NCI-H526 treated with DMSO at 0.1 percent for 48 hours (cell line): ENCODE measurements at regions not wholly inside any gene's neighbourhood (a gene's known extent, or its start where the extent isn't known, plus 50 kb on each side); places are given as distances from the start of the nearest gene placed in this dataset.

ENCODE experiments used
- DNase-seq: peaks from one replicate; lab custom pipeline; 2025; lab: John Stamatoyannopoulos, UW

GRCh38 chr14:98015921-98016320 is 1218.7 kb downstream of the VRK1 start:
- DNase-seq, result no peak

- no peak for DNase-seq
Observed at GRCh38 chr14:98018628-98019027, 1221.4 kb downstream of the VRK1 start.

- peak; percentile 80 for DNase-seq
Observed at GRCh38 chr14:98022541-98023520, 1225.6 kb downstream of the VRK1 start.

GRCh38 chr14:98028162-98028561 is 1231.0 kb downstream of the VRK1 start:
- no peak for DNase-seq

- no peak for DNase-seq
Observed at GRCh38 chr14:98035396-98035795, 1236.6 kb downstream of the BCL11B start.

- DNase-seq, result no peak
Observed at GRCh38 chr14:98037831-98038230, 1234.2 kb downstream of the BCL11B start.

GRCh38 chr14:98056946-98057345 is 1215.1 kb downstream of the BCL11B start:
- no peak for DNase-seq

- no peak for DNase-seq
Observed at GRCh38 chr14:98059106-98059505, 1212.9 kb downstream of the BCL11B start.

- DNase-seq, result no peak
Observed at GRCh38 chr14:98062083-98062482, 1209.9 kb downstream of the BCL11B start.

GRCh38 chr14:98069712-98070171 is 1202.3 kb downstream of the BCL11B start:
- no peak for DNase-seq

GRCh38 chr14:98070536-98070935 is 1201.5 kb downstream of the BCL11B start:
- no peak for DNase-seq

- DNase-seq, result no peak
Observed at GRCh38 chr14:98074111-98074510, 1197.9 kb downstream of the BCL11B start.

- peak; percentile 63 for DNase-seq
Observed at GRCh38 chr14:98077176-98077575, 1194.8 kb downstream of the BCL11B start.

GRCh38 chr14:98082833-98083232 is 1189.2 kb downstream of the BCL11B start:
- no peak for DNase-seq

GRCh38 chr14:98085751-98086150 is 1186.2 kb downstream of the BCL11B start:
- DNase-seq, result no peak

GRCh38 chr14:98093111-98093510 is 1178.9 kb downstream of the BCL11B start:
- no peak for DNase-seq

GRCh38 chr14:98099527-98099926 is 1172.5 kb downstream of the BCL11B start:
- DNase-seq, result no peak

- no peak for DNase-seq
Observed at GRCh38 chr14:98101323-98101722, 1170.7 kb downstream of the BCL11B start.

- DNase-seq, result no peak
Observed at GRCh38 chr14:98103705-98104104, 1168.3 kb downstream of the BCL11B start.

- no peak for DNase-seq
Observed at GRCh38 chr14:98109326-98109725, 1162.7 kb downstream of the BCL11B start.

- no peak for DNase-seq
Observed at GRCh38 chr14:98112194-98112780, 1159.7 kb downstream of the BCL11B start.

GRCh38 chr14:98114122-98114895 is 1157.7 kb downstream of the BCL11B start:
- no peak for DNase-seq
